ENCODE measurements at regions not wholly inside any gene's neighbourhood (a gene's known extent, or its start where the extent isn't known, plus 50 kb on each side); places are given as distances from the start of the nearest gene placed in this dataset.
"Not testable (repeated sequence)": the region's sequence is repeated elsewhere in the genome, so short reads cannot be mapped to it uniquely, and the experiment has no call there.

DNA sequence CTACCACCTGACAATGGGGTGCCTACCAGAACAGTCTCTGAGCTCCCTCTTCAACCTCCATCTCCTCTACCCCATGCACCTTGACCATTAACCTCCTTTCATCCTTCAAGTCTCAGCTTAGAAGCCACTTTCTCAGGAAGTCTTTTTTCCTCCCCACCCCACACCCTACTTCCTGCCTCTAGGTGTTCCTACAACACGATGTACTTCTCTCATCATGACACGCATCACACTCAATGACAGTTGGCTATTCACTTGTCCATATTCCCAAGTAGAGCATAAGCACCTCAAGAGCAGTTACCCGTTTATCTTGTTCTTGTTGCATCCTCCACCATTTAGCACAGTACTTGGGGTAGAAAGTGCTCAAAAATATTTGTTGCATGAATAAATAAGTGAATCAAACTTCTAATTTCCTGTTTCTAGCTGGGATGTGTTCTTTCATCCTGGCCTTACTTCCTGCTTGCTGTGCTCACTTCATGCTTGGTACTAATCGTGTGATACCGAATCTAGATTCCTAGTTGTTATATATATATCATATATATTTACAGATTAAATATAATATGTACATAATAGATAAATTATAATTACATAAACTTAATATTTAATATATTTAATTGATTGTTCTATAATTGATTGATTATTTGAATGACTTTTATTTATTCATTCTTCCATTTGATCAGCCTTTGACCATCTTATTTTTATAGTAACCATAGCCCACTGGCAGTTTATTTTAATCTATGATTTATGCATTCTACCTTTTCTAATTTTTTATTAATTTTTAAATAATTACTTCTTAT is 177.5 kb upstream of the TMEM45B start:
- DNase-seq, result no peak

- no peak for DNase-seq
These were observed 176.3 kb upstream of the TMEM45B start for GRCh38 chr11:129639300-129639699.

- DNase-seq, result no peak
These were observed 175.0 kb upstream of the TMEM45B start for GRCh38 chr11:129640671-129641070.

DNA sequence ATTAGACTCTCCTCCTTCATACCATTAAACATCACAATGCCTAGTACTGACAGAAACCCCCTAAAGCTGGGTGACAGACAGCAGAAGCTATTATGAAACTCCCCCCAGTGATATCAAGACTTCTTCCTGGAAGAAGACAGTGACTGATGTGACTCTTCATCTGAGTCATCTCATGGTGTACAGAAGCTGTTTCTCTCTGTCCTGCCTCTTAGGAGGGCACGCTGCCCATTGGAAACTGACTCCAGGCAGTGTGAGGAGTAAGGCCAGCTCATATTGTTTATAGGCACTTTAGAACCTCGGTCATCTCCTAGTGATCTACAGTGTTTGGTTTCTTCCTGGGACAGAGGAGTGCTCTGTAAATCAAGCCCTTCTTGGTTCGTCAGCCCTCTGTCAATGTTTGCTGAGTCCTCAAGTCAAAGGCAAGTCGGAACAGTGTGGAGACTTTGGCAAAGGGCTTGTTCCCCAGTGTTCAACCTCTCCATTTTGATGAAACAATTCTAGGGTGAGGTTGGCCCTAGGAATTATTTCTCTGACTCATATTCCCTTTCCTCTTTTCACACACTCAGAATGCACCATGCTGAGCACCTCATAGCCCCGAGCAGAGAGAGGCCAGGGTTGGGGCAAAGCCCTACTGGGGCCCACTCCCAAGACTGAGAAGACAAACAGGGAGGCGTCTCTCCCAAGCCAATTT is 172.5 kb upstream of the TMEM45B start:
- DNase-seq, result no peak

DNA sequence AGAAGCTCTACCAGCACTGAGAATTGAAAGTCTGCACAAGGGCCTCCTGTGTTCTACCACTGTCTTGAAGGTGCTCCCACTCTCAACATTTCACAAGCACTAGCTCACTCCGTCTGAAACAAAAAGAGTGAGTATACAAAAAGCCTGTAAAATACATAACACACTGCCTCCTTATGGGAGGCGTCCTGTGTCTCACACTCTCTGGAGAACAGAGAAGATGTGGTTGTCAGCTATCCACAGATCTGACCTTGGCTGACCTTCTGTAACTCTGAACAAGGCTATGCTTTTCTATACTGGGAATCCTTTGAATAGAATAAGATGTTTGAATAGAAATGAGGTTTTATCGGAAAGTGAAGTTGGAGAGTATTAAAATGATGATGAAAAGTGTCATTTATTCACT is 171.3 kb upstream of the TMEM45B start:
- DNase-seq, result no peak

DNA sequence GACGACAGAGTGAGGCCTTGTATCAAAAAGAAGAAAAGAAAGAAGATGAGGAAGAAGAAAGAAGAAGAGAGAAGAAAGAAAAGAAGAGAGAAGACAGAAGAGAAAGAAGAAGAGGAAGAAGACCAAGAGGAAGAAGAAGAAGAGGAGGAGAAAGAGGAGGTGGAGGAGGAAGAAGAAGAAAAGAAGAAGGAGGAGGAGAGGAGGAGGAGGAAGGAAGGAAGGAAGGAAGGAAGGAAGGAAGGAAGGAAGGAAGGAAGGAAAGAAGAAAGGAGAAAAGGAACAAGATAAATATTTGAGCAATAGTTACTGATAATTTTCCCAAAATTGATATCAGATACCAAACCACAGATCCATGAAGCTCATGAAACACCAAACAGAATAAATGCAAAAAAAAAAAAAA is 169.7 kb upstream of the TMEM45B start:
- no peak for DNase-seq

- DNase-seq, result not testable (repeated sequence)
These were observed 165.6 kb upstream of the TMEM45B start for GRCh38 chr11:129650044-129650443.

DNA sequence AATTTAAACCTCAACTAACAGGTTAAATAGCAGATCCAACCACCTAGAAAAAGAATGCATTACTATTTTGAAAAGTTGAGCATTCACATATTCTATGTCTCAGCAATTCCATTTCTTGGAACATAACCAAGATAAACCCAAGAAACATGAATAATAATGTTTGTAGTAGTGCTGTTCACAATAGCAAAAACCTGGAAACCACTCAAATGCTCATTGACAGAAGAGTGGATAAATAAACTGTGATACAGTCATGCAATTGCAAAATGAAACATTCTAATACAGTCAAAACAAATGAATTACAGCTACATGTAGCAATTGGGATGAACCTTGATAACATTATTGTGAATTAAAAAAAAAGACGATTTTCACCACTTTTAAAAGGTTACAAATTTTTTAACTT is 162.8 kb upstream of the TMEM45B start:
- no peak for DNase-seq

- DNase-seq, result no peak
These were observed 160.3 kb upstream of the TMEM45B start for GRCh38 chr11:129655247-129655832.

GRCh38 chr11:129657866-129658525 is 157.7 kb upstream of the TMEM45B start:
- DNase-seq, result no peak

DNA sequence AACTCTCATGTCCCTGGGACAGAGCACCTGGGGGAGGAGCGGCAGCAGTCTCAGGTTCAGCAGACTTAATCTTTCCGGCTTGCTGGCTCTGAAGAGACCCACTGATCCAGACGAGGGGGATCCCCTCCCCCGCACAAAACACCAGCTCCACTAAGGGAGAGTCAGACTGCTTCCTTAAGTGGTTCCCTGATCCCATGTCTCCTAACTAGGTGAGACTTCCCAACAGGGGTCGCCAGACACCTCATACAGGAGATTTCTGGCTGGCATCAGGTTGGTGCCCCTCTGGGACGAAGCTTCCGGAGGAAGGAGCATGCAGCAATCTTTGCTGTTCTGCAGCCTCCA is 157.2 kb upstream of the TMEM45B start:
- DNase-seq, result no peak

DNA sequence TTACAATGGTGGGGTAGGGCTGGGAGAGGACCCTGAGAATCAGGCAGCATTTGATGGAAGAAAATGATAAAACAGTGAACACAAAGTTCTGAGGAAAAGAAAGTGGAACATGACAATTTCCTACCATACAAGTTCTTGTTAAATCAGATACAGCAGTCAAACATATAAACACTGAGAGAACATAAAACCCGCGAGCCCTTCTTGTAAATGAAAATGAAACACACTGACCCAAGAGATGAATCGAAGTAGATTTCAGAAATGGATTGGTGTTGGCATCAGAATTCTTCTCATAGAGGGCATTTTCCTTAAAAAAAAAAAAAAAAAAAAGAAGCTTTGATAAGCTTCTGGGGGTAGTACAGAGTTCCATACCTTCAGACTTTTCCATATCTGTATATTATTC is 134.7 kb upstream of the TMEM45B start:
- no peak for DNase-seq

DNA sequence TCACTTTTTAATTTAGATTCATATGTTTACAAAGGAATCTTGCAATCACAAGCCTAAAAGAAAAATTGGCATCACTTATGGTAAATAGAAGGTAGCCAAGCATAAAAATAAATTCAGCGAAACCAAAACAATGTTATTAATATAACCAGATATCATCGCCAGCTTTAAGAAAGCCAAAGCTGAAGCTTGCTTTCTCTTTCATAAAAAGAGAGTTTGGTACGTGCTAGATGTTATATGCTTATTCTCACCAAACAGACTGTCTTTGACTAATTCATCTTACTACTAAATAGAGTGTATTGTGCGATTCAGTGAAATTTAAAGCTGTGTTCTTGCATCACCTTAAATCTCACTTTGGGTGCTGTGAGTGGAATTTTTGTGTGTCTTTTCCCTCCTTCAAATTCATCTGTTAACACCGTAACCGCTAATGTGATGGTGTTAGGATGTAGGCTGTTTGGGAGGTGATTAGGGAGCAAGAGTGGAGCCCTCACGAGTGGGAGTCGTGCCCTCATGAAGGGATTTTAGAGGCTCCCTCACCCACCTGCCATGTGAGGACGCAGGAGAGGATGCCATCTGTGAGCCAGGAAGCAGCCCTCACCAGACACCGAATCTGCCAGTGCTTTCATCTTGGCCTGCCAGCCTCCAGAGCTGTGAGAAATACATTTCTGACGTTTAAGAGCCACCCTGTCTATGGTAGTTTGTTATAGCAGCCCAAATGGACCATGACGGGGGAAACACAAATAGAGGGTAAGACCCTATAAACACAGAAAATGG is 134.1 kb upstream of the TMEM45B start:
- DNase-seq, result no peak

DNA sequence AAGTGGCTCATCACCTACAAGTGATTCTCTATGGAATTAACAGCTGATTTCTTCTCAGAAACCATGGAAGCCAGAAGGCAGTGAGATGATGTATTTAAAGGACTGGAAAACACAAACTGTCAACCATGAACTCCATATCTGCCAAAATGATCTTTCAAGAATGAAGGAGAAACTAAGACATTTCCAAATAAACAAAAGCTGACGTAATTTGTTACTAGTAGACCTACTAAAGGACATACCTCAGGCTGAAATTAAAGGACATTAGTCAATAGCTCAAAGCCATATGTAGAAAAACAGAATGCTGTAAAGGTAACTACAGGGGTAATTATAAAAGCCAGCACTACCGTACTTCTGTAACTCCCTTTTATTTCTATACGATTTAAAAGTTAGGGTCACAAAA is 129.4 kb upstream of the TMEM45B start:
- DNase-seq, result no peak

- DNase-seq, result no peak
These were observed 124.5 kb upstream of the TMEM45B start for GRCh38 chr11:129691142-129691541.

- no peak for DNase-seq
These were observed 121.1 kb upstream of the TMEM45B start for GRCh38 chr11:129694538-129694937.

DNA sequence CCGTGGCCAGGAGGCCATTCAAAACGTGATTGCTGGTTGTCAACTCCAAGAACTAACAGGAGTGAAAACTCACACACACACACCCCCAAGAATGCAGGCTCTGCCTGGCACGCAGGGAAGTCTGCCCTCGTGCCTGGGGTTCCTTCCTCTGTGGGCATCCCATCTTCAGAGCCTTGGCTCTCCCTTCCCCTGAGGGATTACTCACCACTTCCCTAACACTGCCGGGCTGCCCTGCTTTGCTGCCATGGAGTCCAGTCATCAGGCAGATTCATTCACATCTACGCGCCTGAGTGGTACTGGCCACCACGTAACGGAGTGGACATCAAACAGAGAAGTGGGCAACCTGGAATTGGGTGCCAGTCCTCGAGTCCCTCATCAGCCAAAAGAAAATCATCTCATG is 120.7 kb upstream of the TMEM45B start:
- DNase-seq, result no peak

GRCh38 chr11:129695571-129696308 is 119.9 kb upstream of the TMEM45B start:
- DNase-seq, result peak; percentile 66

GRCh38 chr11:129696309-129696989 is 119.2 kb upstream of the TMEM45B start:
- no peak for DNase-seq

- DNase-seq, result no peak
These were observed 117.4 kb upstream of the TMEM45B start for GRCh38 chr11:129698212-129698611.

- DNase-seq, result no peak
These were observed 115.8 kb upstream of the TMEM45B start for GRCh38 chr11:129699711-129700304.

Data from activated gamma-delta T cell treated with Interleukin-2 at 50 U/mL for 16 hours (primary cell).